ENCODE measurements at regions not wholly inside any gene's neighbourhood (a gene's known extent, or its start where the extent isn't known, plus 50 kb on each side); places are given as distances from the start of the nearest gene placed in this dataset.

- TF ChIP-seq CTCF (IDR thresholded peaks at IDR 0.05) (no peak), POLR2AphosphoS5 (IDR thresholded peaks at IDR 0.05) (no peak), POLR2A (IDR thresholded peaks at IDR 0.05) (no peak)
- Histone ChIP-seq H3K4me1 (replicated peaks) (no peaks in the 10 kb centered on the region), H3K9me3 (no peaks in the 10 kb centered on the region), H3K27ac (no peak overlapping the region), H3K4me3 (no peak overlapping the region), H3K27me3 (replicated peaks; ENCODE audit: insufficient read depth) (no peaks in the 10 kb centered on the region), H3K36me3 (no peaks in the 10 kb centered on the region)
- 91% methylated on average over 2 of the region's 2 CpGs for WGBS
- intact Hi-C loops (cut with DNase I) = no loop called here
- no peak for DNase-seq (ENCODE audit: low spot score)
Observed at GRCh38 chr15:69660114-69660513, 207.5 kb downstream of the RPLP1 start.

- Histone ChIP-seq H3K9me3 (no peaks in the 10 kb centered on the region), H3K27ac (no peak overlapping the region), H3K4me3 (no peak overlapping the region), H3K36me3 (no peaks in the 10 kb centered on the region), H3K4me1 (replicated peaks) (no peaks in the 10 kb centered on the region), H3K27me3 (replicated peaks; ENCODE audit: insufficient read depth) (no peaks in the 10 kb centered on the region)
- no peak for DNase-seq (ENCODE audit: low spot score)
- intact Hi-C loops (cut with DNase I) = no loop called here
- TF ChIP-seq POLR2A (IDR thresholded peaks at IDR 0.05) = no peak
- no peak for TF ChIP-seq POLR2AphosphoS5 (IDR thresholded peaks at IDR 0.05)
- 88% methylated on average over 7 of the region's 7 CpGs for WGBS
Observed at GRCh38 chr15:69660658-69661405, 208.2 kb downstream of the RPLP1 start.

- WGBS = 95% methylated on average over 6 of the region's 6 CpGs
Observed at GRCh38 chr15:69661446-69661845, 208.8 kb downstream of the RPLP1 start.

GRCh38 chr15:69661871-69662644 lies 209.4 kb downstream of the RPLP1 start:
- no peaks in the 10 kb centered on the region for H3K27me3 ChIP-seq (replicated peaks; ENCODE audit: insufficient read depth)
- no peaks in the 10 kb centered on the region for H3K4me1 ChIP-seq (replicated peaks)
- no peaks in the 10 kb centered on the region for H3K36me3 ChIP-seq
- no peak overlapping the region for H3K4me3 ChIP-seq
- H3K27ac ChIP-seq = no peak overlapping the region
- intact Hi-C loops (cut with DNase I) = no loop called here
- no peaks in the 10 kb centered on the region for H3K9me3 ChIP-seq
- no peak for TF ChIP-seq CTCF (IDR thresholded peaks at IDR 0.05)
- no peak for TF ChIP-seq POLR2A (IDR thresholded peaks at IDR 0.05)
- TF ChIP-seq POLR2AphosphoS5 (IDR thresholded peaks at IDR 0.05) = no peak
- WGBS = 81% methylated on average over 9 of the region's 9 CpGs
- DNase-seq (ENCODE audit: low spot score) = no peak

More at GRCh38 chr15:69661446-69661845, 208.8 kb downstream of the RPLP1 start:
- DNase-seq (ENCODE audit: low spot score) = no peak
- no peak overlapping the region for H3K4me3 ChIP-seq
- H3K9me3 ChIP-seq = no peaks in the 10 kb centered on the region
- no peak for TF ChIP-seq CTCF (IDR thresholded peaks at IDR 0.05)
- TF ChIP-seq POLR2A (IDR thresholded peaks at IDR 0.05) = no peak
- no peak for TF ChIP-seq POLR2AphosphoS5 (IDR thresholded peaks at IDR 0.05)
- H3K4me1 ChIP-seq (replicated peaks) = no peaks in the 10 kb centered on the region
- intact Hi-C loops (cut with DNase I) = no loop called here
- no peaks in the 10 kb centered on the region for H3K36me3 ChIP-seq
- H3K27ac ChIP-seq = no peak overlapping the region
- H3K27me3 ChIP-seq (replicated peaks; ENCODE audit: insufficient read depth) = no peaks in the 10 kb centered on the region

- Histone ChIP-seq H3K9me3 (no peaks in the 10 kb centered on the region), H3K36me3 (no peaks in the 10 kb centered on the region), H3K27me3 (replicated peaks; ENCODE audit: insufficient read depth) (no peaks in the 10 kb centered on the region), H3K27ac (no peak overlapping the region), H3K4me3 (no peak overlapping the region), H3K4me1 (replicated peaks) (no peaks in the 10 kb centered on the region)
- TF ChIP-seq POLR2AphosphoS5 (IDR thresholded peaks at IDR 0.05) = no peak
- TF ChIP-seq CTCF (IDR thresholded peaks at IDR 0.05) = no peak
- TF ChIP-seq POLR2A (IDR thresholded peaks at IDR 0.05) = no peak
- 85% methylated on average over 4 of the region's 4 CpGs for WGBS
- intact Hi-C loops (cut with DNase I) = no loop called here
- no peak for DNase-seq (ENCODE audit: low spot score)
Observed at GRCh38 chr15:69662645-69663000, 210.0 kb downstream of the RPLP1 start.

All from prostate gland (tissue), 2 donors.